Neural progenitor cell (in vitro differentiated cells): ENCODE measurements at regions not wholly inside any gene's neighbourhood (a gene's known extent, or its start where the extent isn't known, plus 50 kb on each side); places are given as distances from the start of the nearest gene placed in this dataset.

Experiments
- EZH2 ChIP-seq: fragments of 200-600 bp; sonication (generic); IDR thresholded peaks from 2 replicates; pipeline ENCODE4 v1.6.1; 2017; ENCODE audit warnings: antibody characterized with exemption, mild to moderate bottlenecking, moderate library complexity
- EZH2phosphoT487 ChIP-seq: fragments of 200-600 bp; sonication (generic); IDR thresholded peaks from 2 replicates; pipeline ENCODE4 v1.6.1; 2017; ENCODE audit warnings: antibody characterized with exemption
- TF ChIP-seq, protein P1 (sequence below): fragments of 200-600 bp; sonication (generic); IDR thresholded peaks from 2 replicates; pipeline ENCODE4 v1.5.1; 2017; ENCODE audit warnings: antibody characterized with exemption, mild to moderate bottlenecking

DNA sequence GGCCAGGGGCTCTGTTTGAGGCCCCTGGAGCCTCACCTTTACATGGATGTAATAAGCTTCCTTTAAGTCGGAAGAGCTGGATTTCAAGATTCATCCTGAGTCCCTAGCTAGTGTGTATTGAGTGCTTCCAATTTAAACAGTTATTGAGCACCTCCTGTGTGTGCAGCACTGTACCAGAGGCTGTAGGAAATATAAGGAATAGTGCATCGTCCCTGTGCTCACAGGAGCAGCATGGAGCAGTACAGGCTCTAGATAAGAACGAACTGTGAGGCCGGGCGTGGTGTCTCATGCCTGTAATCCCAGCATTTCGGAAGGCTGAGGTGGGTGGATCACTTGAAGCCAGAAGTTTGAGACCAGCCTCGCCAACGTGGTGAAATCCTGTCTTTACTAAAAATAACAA is 65.8 kb upstream of the METAP2 start:
- TF ChIP-seq, protein P1, sequence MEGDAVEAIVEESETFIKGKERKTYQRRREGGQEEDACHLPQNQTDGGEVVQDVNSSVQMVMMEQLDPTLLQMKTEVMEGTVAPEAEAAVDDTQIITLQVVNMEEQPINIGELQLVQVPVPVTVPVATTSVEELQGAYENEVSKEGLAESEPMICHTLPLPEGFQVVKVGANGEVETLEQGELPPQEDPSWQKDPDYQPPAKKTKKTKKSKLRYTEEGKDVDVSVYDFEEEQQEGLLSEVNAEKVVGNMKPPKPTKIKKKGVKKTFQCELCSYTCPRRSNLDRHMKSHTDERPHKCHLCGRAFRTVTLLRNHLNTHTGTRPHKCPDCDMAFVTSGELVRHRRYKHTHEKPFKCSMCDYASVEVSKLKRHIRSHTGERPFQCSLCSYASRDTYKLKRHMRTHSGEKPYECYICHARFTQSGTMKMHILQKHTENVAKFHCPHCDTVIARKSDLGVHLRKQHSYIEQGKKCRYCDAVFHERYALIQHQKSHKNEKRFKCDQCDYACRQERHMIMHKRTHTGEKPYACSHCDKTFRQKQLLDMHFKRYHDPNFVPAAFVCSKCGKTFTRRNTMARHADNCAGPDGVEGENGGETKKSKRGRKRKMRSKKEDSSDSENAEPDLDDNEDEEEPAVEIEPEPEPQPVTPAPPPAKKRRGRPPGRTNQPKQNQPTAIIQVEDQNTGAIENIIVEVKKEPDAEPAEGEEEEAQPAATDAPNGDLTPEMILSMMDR = no peak
- no peak for TF ChIP-seq EZH2
- TF ChIP-seq EZH2phosphoT487 = no peak
